AG09319 (cell line): ENCODE measurements at regions not wholly inside any gene's neighbourhood (a gene's known extent, or its start where the extent isn't known, plus 50 kb on each side); places are given as distances from the start of the nearest gene placed in this dataset.
A peak's percentile ranks its signal among the peaks of the same experiment; 100 is the strongest.

Source experiments
- DNase-seq: peaks from one replicate; pipeline ENCODE4 v3.0.0-alpha.2; 2010; ENCODE audit warnings: low read depth; ENCODE audit errors: extremely low read depth
- CTCF ChIP-seq: IDR thresholded peaks from 2 replicates; pipeline ENCODE4 v1.5.1; 2011; ENCODE audit warnings: low read depth, mild to moderate bottlenecking, inconsistent platforms, low read length, moderate library complexity

GRCh38 chr6:27132532-27133280 is 114.8 kb upstream of the PRSS16 start:
- DNase-seq = peak; percentile 100
- no peak for TF ChIP-seq CTCF

- TF ChIP-seq CTCF = no peak
- no peak for DNase-seq
Observed at GRCh38 chr6:27133281-27134227, 113.9 kb upstream of the PRSS16 start.

GRCh38 chr6:27135087-27135657 is 112.3 kb upstream of the PRSS16 start:
- TF ChIP-seq CTCF = no peak
- DNase-seq = no peak

- TF ChIP-seq CTCF = no peak
- DNase-seq = no peak
Observed at GRCh38 chr6:27136077-27136644, 111.3 kb upstream of the PRSS16 start.

GRCh38 chr6:27136978-27137814 is 110.3 kb upstream of the PRSS16 start:
- DNase-seq = no peak
- TF ChIP-seq CTCF = no peak

- DNase-seq = no peak
- no peak for TF ChIP-seq CTCF
Observed at GRCh38 chr6:27138406-27138805, 109.1 kb upstream of the PRSS16 start.
